ENCODE measurements at regions not wholly inside any gene's neighbourhood (a gene's known extent, or its start where the extent isn't known, plus 50 kb on each side); places are given as distances from the start of the nearest gene placed in this dataset.

GRCh38 chr13:34681405-34681955 lies 260.6 kb upstream of the NBEA start:
- TF ChIP-seq CTCF (IDR thresholded peaks at IDR 0.05; ENCODE audit: control extremely low read depth, extremely low read depth, low read depth, missing control alignments) = no peak
- DNase-seq (ENCODE audit: extremely low spot score) = no peak
- ChIA-PET POLR2A (no interaction called here), CTCF (interaction anchor here (1.1 to 1.2 kb wide), 2 partner anchors 16 to 32 kb away, joined by 3 read pairs; no protein-coding TSS in a partner anchor)

- ChIA-PET CTCF (no interaction called here), POLR2A (no interaction called here)
- DNase-seq (ENCODE audit: extremely low spot score) = no peak
- TF ChIP-seq CTCF (IDR thresholded peaks at IDR 0.05; ENCODE audit: control extremely low read depth, extremely low read depth, low read depth, missing control alignments) = no peak
These were observed 247.0 kb upstream of the NBEA start for GRCh38 chr13:34695063-34695462.

- CTCF ChIA-PET = no interaction called here
- DNase-seq (ENCODE audit: extremely low spot score) = no peak
These were observed 245.8 kb upstream of the NBEA start for GRCh38 chr13:34696296-34696695.

GRCh38 chr13:34696741-34697140 lies 245.3 kb upstream of the NBEA start:
- ChIA-PET CTCF (no interaction called here), POLR2A (interaction anchor here (0.6 kb wide), 1 partner anchor 1114 kb away, joined by 3 read pairs; no protein-coding TSS in a partner anchor)
- DNase-seq (ENCODE audit: extremely low spot score) = no peak
- no peak for TF ChIP-seq CTCF (IDR thresholded peaks at IDR 0.05; ENCODE audit: control extremely low read depth, extremely low read depth, low read depth, missing control alignments)

More at GRCh38 chr13:34696296-34696695, 245.8 kb upstream of the NBEA start:
- TF ChIP-seq CTCF (IDR thresholded peaks at IDR 0.05; ENCODE audit: control extremely low read depth, extremely low read depth, low read depth, missing control alignments) = no peak
- POLR2A ChIA-PET = no interaction called here

GRCh38 chr13:34698945-34699344 lies 243.1 kb upstream of the NBEA start:
- CTCF ChIA-PET = no interaction called here
- POLR2A ChIA-PET = no interaction called here
- no peak for DNase-seq (ENCODE audit: extremely low spot score)
- no peak for TF ChIP-seq CTCF (IDR thresholded peaks at IDR 0.05; ENCODE audit: control extremely low read depth, extremely low read depth, low read depth, missing control alignments)

- ChIA-PET CTCF (interaction anchor here (0.9 to 1.2 kb wide), 2 partner anchors 11 to 16 kb away, joined by 3 read pairs; no protein-coding TSS in a partner anchor), POLR2A (no interaction called here)
- TF ChIP-seq CTCF (IDR thresholded peaks at IDR 0.05; ENCODE audit: control extremely low read depth, extremely low read depth, low read depth, missing control alignments) = no peak
- DNase-seq (ENCODE audit: extremely low spot score) = no peak
These were observed 241.9 kb upstream of the NBEA start for GRCh38 chr13:34700155-34700554.

All from GM10248 (cell line).